Right lobe of liver (tissue), 4 donors: ENCODE measurements at regions not wholly inside any gene's neighbourhood (a gene's known extent, or its start where the extent isn't known, plus 50 kb on each side); places are given as distances from the start of the nearest gene placed in this dataset.

Source experiments
- CTCF ChIP-seq, 4 donors: fragments of 200-600 bp in 3 of 4; fragments of 450-650 bp in 1 of 4; IDR thresholded peaks; one replicate each; pipeline versions ENCODE4 v1.5.1 to v1.8.0; 2016 to 2022; ENCODE audit warnings: antibody characterized with exemption in 4 of 4, mild to moderate bottlenecking in 2 of 4
- POLR2A ChIP-seq: fragments of 450-650 bp; IDR thresholded peaks from one replicate; pipeline ENCODE4 v1.6.1; 2017; ENCODE audit warnings: antibody characterized with exemption, mild to moderate bottlenecking
- donor health status: DM: no; HTN: no; CAD: no.
- donor health status: DM: no; HTN: no; CAD: no.
- donor health status: DM: no; HTN: yes; CAD: no.

GRCh38 chr6:169963581-169964297 lies 212.3 kb downstream of the ERMARD start:
- TF ChIP-seq CTCF (IDR thresholded peaks at IDR 0.05) = no peak
- no peak for TF ChIP-seq POLR2A
